Stimulated activated effector memory CD8-positive, alpha-beta T cell treated with anti-CD3 and anti-CD28 coated beads, Interleukin-12 subunit alpha, Interleukin-12 subunit beta, amount 100 ng/mL, for 72 hours (primary cell): ENCODE measurements at regions not wholly inside any gene's neighbourhood (a gene's known extent, or its start where the extent isn't known, plus 50 kb on each side); places are given as distances from the start of the nearest gene placed in this dataset.
A peak's percentile ranks its signal among the peaks of the same experiment; 100 is the strongest.

Experiments
- ATAC-seq: fragments of 150-1000 bp; cut with Tn5 transposase; 2 replicates; pipeline ENCODE4 v1.10.0; 2021
- DNase-seq, 2 donors: peaks; one replicate each; pipeline ENCODE4 v3.0.0; 2021 to 2022; ENCODE audit warnings: low spot score in 2 of 2
- H3K27ac Mint-ChIP-seq: one replicate; pipeline ENCODE4 v1.8.0; 2022; ENCODE audit warnings: mild to moderate bottlenecking, mixed read lengths
- H3K36me3 Mint-ChIP-seq: one replicate; pipeline ENCODE4 v1.8.0; 2022; ENCODE audit warnings: mild to moderate bottlenecking, mixed read lengths
- H3K4me1 Mint-ChIP-seq: one replicate; pipeline ENCODE4 v1.8.0; 2022; ENCODE audit warnings: mixed read lengths
- H3K4me3 Mint-ChIP-seq: one replicate; pipeline ENCODE4 v1.8.0; 2022; ENCODE audit warnings: mild to moderate bottlenecking, mixed read lengths
- H3K9me3 Mint-ChIP-seq: one replicate; pipeline ENCODE4 v1.8.0; 2022; ENCODE audit warnings: mixed read lengths

- Mint-ChIP-seq H3K9me3 (no peaks in the 10 kb centered on the region), H3K4me3 (peak overlapping the region; percentile 70), H3K4me1 (peaks cover 72% of the 10 kb centered on the region), H3K27ac (peak overlapping the region; percentile 99), H3K36me3 (peaks cover 25% of the 10 kb centered on the region)
- ATAC-seq = peak; percentile 85
- peak; percentile 21 to 75 for DNase-seq
Measured at GRCh38 chr6:14875481-14876063, 370.3 kb upstream of the JARID2 start.

GRCh38 chr6:14876778-14877613 is 368.9 kb upstream of the JARID2 start:
- DNase-seq = peak; percentile 18 to 73
- H3K4me3 Mint-ChIP-seq = peak overlapping the region; percentile 70
- peaks cover 74% of the 10 kb centered on the region for H3K4me1 Mint-ChIP-seq
- peak; percentile 73 for ATAC-seq
- H3K9me3 Mint-ChIP-seq = no peaks in the 10 kb centered on the region
- H3K36me3 Mint-ChIP-seq = peaks cover 25% of the 10 kb centered on the region
- peak overlapping the region; percentile 99 for H3K27ac Mint-ChIP-seq

GRCh38 chr6:14877758-14878157 is 368.1 kb upstream of the JARID2 start:
- Mint-ChIP-seq H3K4me3 (peak overlapping the region; percentile 70), H3K27ac (peak overlapping the region; percentile 99), H3K36me3 (peaks cover 25% of the 10 kb centered on the region), H3K9me3 (no peaks in the 10 kb centered on the region), H3K4me1 (peaks cover 66% of the 10 kb centered on the region)
- ATAC-seq (no peak), DNase-seq (no peak)

GRCh38 chr6:14880052-14880451 is 365.8 kb upstream of the JARID2 start:
- no peak overlapping the region for H3K4me3 Mint-ChIP-seq
- H3K36me3 Mint-ChIP-seq = peaks cover 20% of the 10 kb centered on the region
- ATAC-seq (no peak), DNase-seq (no peak)
- H3K9me3 Mint-ChIP-seq = no peaks in the 10 kb centered on the region
- no peak overlapping the region for H3K27ac Mint-ChIP-seq
- peaks cover 44% of the 10 kb centered on the region for H3K4me1 Mint-ChIP-seq

GRCh38 chr6:14880677-14881076 is 365.2 kb upstream of the JARID2 start:
- Mint-ChIP-seq H3K4me3 (no peak overlapping the region), H3K27ac (no peak overlapping the region), H3K36me3 (peaks cover 14% of the 10 kb centered on the region), H3K9me3 (no peaks in the 10 kb centered on the region), H3K4me1 (peaks cover 37% of the 10 kb centered on the region)
- DNase-seq = no peak
- ATAC-seq = no peak

- DNase-seq (no peak), ATAC-seq (no peak)
- no peak overlapping the region for H3K4me3 Mint-ChIP-seq
- peaks cover 7% of the 10 kb centered on the region for H3K36me3 Mint-ChIP-seq
- no peak overlapping the region for H3K27ac Mint-ChIP-seq
- H3K4me1 Mint-ChIP-seq = peaks cover 30% of the 10 kb centered on the region
- no peaks in the 10 kb centered on the region for H3K9me3 Mint-ChIP-seq
Measured at GRCh38 chr6:14881398-14881797, 364.5 kb upstream of the JARID2 start.

- ATAC-seq = no peak
- H3K4me1 Mint-ChIP-seq = peaks cover 19% of the 10 kb centered on the region
- H3K4me3 Mint-ChIP-seq = no peak overlapping the region
- no peak for DNase-seq
- H3K36me3 Mint-ChIP-seq = no peaks in the 10 kb centered on the region
- peak overlapping the region; percentile 58 for H3K27ac Mint-ChIP-seq
- H3K9me3 Mint-ChIP-seq = no peaks in the 10 kb centered on the region
Measured at GRCh38 chr6:14882394-14883026, 363.4 kb upstream of the JARID2 start.

- no peak for ATAC-seq
- Mint-ChIP-seq H3K36me3 (no peaks in the 10 kb centered on the region), H3K4me1 (peaks cover 8% of the 10 kb centered on the region), H3K9me3 (no peaks in the 10 kb centered on the region), H3K4me3 (no peak overlapping the region), H3K27ac (peak overlapping the region; percentile 58)
- no peak for DNase-seq
Measured at GRCh38 chr6:14883921-14884320, 361.9 kb upstream of the JARID2 start.

GRCh38 chr6:14885498-14885897 is 360.4 kb upstream of the JARID2 start:
- ATAC-seq = no peak
- Mint-ChIP-seq H3K4me1 (peaks cover 4% of the 10 kb centered on the region), H3K4me3 (no peak overlapping the region), H3K27ac (no peak overlapping the region), H3K9me3 (no peaks in the 10 kb centered on the region), H3K36me3 (no peaks in the 10 kb centered on the region)
- DNase-seq = no peak

GRCh38 chr6:14887181-14887580 is 358.7 kb upstream of the JARID2 start:
- H3K27ac Mint-ChIP-seq = peak overlapping the region; percentile 50
- no peak overlapping the region for H3K4me3 Mint-ChIP-seq
- no peaks in the 10 kb centered on the region for H3K9me3 Mint-ChIP-seq
- DNase-seq = no peak
- no peak for ATAC-seq
- no peaks in the 10 kb centered on the region for H3K4me1 Mint-ChIP-seq
- no peaks in the 10 kb centered on the region for H3K36me3 Mint-ChIP-seq

- Mint-ChIP-seq H3K27ac (no peak overlapping the region), H3K4me3 (no peak overlapping the region), H3K4me1 (no peaks in the 10 kb centered on the region), H3K36me3 (no peaks in the 10 kb centered on the region), H3K9me3 (no peaks in the 10 kb centered on the region)
- DNase-seq (no peak), ATAC-seq (no peak)
Measured at GRCh38 chr6:14887986-14888574, 357.8 kb upstream of the JARID2 start.

GRCh38 chr6:14888575-14889000 is 357.3 kb upstream of the JARID2 start:
- no peak for ATAC-seq
- H3K9me3 Mint-ChIP-seq = no peaks in the 10 kb centered on the region
- H3K36me3 Mint-ChIP-seq = no peaks in the 10 kb centered on the region
- no peak overlapping the region for H3K27ac Mint-ChIP-seq
- DNase-seq = no peak
- no peaks in the 10 kb centered on the region for H3K4me1 Mint-ChIP-seq
- no peak overlapping the region for H3K4me3 Mint-ChIP-seq

GRCh38 chr6:14889188-14889587 is 356.7 kb upstream of the JARID2 start:
- no peak overlapping the region for H3K27ac Mint-ChIP-seq
- H3K4me3 Mint-ChIP-seq = no peak overlapping the region
- no peaks in the 10 kb centered on the region for H3K9me3 Mint-ChIP-seq
- DNase-seq (no peak), ATAC-seq (no peak)
- H3K36me3 Mint-ChIP-seq = no peaks in the 10 kb centered on the region
- H3K4me1 Mint-ChIP-seq = no peaks in the 10 kb centered on the region

GRCh38 chr6:14889611-14890593 is 356.0 kb upstream of the JARID2 start:
- H3K4me3 Mint-ChIP-seq = no peak overlapping the region
- H3K4me1 Mint-ChIP-seq = no peaks in the 10 kb centered on the region
- DNase-seq = no peak
- H3K9me3 Mint-ChIP-seq = no peaks in the 10 kb centered on the region
- H3K27ac Mint-ChIP-seq = peak overlapping the region; percentile 30
- no peak for ATAC-seq
- no peaks in the 10 kb centered on the region for H3K36me3 Mint-ChIP-seq
